K562 (cell line): ENCODE measurements at regions not wholly inside any gene's neighbourhood (a gene's known extent, or its start where the extent isn't known, plus 50 kb on each side); places are given as distances from the start of the nearest gene placed in this dataset.

Experiments used
- ARHGAP35 ChIP-seq: fragments of 450-650 bp; IDR thresholded peaks from 2 replicates; pipeline ENCODE4 v1.6.1; 2018; ENCODE audit not compliant: partially characterized antibody
- GATAD2B ChIP-seq: fragments of 450-650 bp; IDR thresholded peaks from 2 replicates; pipeline ENCODE4 v1.6.1; 2017; ENCODE audit warnings: mild to moderate bottlenecking, borderline replicate concordance
- POLR2A ChIP-seq: fragments of 450-650 bp; conservative IDR thresholded peaks from 2 replicates; pipeline ENCODE4 v1.6.1; 2016
- TAF1 ChIP-seq: IDR thresholded peaks from 2 replicates; pipeline ENCODE4 v1.6.1; 2011; ENCODE audit warnings: mild to moderate bottlenecking, low read length, moderate library complexity; ENCODE audit not compliant: insufficient read depth, control insufficient read depth, severe bottlenecking; ENCODE audit errors: extremely low read depth
- TF ChIP-seq, protein P1 (sequence below): fragments of 450-650 bp; IDR thresholded peaks from 2 replicates; pipeline ENCODE4 v1.6.1; 2017; ENCODE audit warnings: antibody characterized with exemption
- TF ChIP-seq, protein P2 (sequence below), 2 experiments: fragments of 450-650 bp in 1 of 2; sonication (generic) in 1 of 2; formaldehyde crosslinking in 1 of 2; IDR thresholded peaks in 1 of 2; conservative IDR thresholded peaks in 1 of 2; 2 replicates each; pipeline versions ENCODE4 v1.6.1 to v1.8.1; 2016 to 2023; ENCODE audit warnings: mild to moderate bottlenecking in 2 of 2, moderate library complexity in 2 of 2, inconsistent platforms in 1 of 2, missing genetic modification reagents in 1 of 2
- TF ChIP-seq, protein P3 (sequence below), 3 experiments: IDR thresholded peaks in 2 of 3; conservative IDR thresholded peaks in 1 of 3; 2 replicates each; pipeline ENCODE4 v1.5.1; 2011 to 2012; ENCODE audit warnings: low read length in 3 of 3, mild to moderate bottlenecking in 3 of 3, control low read depth in 2 of 3, improper control_type of control experiment in 1 of 3, inconsistent platforms in 1 of 3, low read depth in 1 of 3, mixed read lengths in 1 of 3, moderate library complexity in 1 of 3; ENCODE audit not compliant: insufficient read depth in 2 of 3

- TF ChIP-seq, protein P1, sequence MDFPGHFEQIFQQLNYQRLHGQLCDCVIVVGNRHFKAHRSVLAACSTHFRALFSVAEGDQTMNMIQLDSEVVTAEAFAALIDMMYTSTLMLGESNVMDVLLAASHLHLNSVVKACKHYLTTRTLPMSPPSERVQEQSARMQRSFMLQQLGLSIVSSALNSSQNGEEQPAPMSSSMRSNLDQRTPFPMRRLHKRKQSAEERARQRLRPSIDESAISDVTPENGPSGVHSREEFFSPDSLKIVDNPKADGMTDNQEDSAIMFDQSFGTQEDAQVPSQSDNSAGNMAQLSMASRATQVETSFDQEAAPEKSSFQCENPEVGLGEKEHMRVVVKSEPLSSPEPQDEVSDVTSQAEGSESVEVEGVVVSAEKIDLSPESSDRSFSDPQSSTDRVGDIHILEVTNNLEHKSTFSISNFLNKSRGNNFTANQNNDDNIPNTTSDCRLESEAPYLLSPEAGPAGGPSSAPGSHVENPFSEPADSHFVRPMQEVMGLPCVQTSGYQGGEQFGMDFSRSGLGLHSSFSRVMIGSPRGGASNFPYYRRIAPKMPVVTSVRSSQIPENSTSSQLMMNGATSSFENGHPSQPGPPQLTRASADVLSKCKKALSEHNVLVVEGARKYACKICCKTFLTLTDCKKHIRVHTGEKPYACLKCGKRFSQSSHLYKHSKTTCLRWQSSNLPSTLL, result no peak
- TF ChIP-seq POLR2A (no peak), ARHGAP35 (no peak), TAF1 (no peak), GATAD2B (no peak)
- TF ChIP-seq, protein P2, sequence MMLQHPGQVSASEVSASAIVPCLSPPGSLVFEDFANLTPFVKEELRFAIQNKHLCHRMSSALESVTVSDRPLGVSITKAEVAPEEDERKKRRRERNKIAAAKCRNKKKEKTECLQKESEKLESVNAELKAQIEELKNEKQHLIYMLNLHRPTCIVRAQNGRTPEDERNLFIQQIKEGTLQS (IDR thresholded peaks at IDR 0.05), result no peak
- TF ChIP-seq, protein P2 (CRISPR knock-in tag; conservative IDR thresholded peaks at IDR 0.05), result no peak
- TF ChIP-seq, protein P3, sequence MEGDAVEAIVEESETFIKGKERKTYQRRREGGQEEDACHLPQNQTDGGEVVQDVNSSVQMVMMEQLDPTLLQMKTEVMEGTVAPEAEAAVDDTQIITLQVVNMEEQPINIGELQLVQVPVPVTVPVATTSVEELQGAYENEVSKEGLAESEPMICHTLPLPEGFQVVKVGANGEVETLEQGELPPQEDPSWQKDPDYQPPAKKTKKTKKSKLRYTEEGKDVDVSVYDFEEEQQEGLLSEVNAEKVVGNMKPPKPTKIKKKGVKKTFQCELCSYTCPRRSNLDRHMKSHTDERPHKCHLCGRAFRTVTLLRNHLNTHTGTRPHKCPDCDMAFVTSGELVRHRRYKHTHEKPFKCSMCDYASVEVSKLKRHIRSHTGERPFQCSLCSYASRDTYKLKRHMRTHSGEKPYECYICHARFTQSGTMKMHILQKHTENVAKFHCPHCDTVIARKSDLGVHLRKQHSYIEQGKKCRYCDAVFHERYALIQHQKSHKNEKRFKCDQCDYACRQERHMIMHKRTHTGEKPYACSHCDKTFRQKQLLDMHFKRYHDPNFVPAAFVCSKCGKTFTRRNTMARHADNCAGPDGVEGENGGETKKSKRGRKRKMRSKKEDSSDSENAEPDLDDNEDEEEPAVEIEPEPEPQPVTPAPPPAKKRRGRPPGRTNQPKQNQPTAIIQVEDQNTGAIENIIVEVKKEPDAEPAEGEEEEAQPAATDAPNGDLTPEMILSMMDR (IDR thresholded peaks at IDR 0.05 in 2 of 3, conservative IDR thresholded peaks at IDR 0.05 in 1 of 3; ENCODE audit: insufficient read depth in 2 of 3, low read depth in 1 of 3, low read length in 3 of 3), result no peak
Measured at GRCh38 chr19:31406106-31406505, 56.9 kb upstream of the TSHZ3 start.
